CD4-positive, alpha-beta T cell (primary cell): ENCODE measurements at regions not wholly inside any gene's neighbourhood (a gene's known extent, or its start where the extent isn't known, plus 50 kb on each side); places are given as distances from the start of the nearest gene placed in this dataset.
"Not testable (repeated sequence)": the region's sequence is repeated elsewhere in the genome, so short reads cannot be mapped to it uniquely, and the experiment has no call there.

Source experiments
- ATAC-seq: fragments of 200-7000 bp; cut with Tn5 transposase; one replicate; pipeline ENCODE4 v1.10.0; 2022; ENCODE audit warnings: mild to moderate bottlenecking; ENCODE audit not compliant: poor library complexity
- CTCF ChIA-PET: fragments of 350-600 bp; sonication (Branson Sonifier 250); formaldehyde crosslinking; loops from one replicate; lab custom pipeline; 2021; ENCODE audit warnings: antibody characterized with exemption, inconsistent platforms; lab: Charles Lee
- POLR2A ChIA-PET: fragments of 350-600 bp; sonication (Branson Sonifier 250); formaldehyde crosslinking; loops from one replicate; lab custom pipeline; 2021; ENCODE audit warnings: antibody characterized with exemption, inconsistent platforms; lab: Charles Lee
- DNase-seq, 14 experiments: peaks; one replicate each; pipeline ENCODE4 v3.0.0-alpha.2; 2013 to 2020; ENCODE audit warnings: mixed read lengths in 2 of 14
- H3K27ac ChIP-seq, 2 donors: one replicate each; pipeline versions ENCODE4 v1.5.1 to v1.7.0; 2013; ENCODE audit warnings: low read length in 2 of 2, low read depth in 1 of 2, mild to moderate bottlenecking in 1 of 2
- H3K27me3 ChIP-seq, 2 experiments: 1 replicate in 1 of 2; 2 replicates in 1 of 2; pipeline versions ENCODE4 v1.6.1 to v1.7.0; 2013; ENCODE audit warnings: low read length in 2 of 2, control low read depth in 1 of 2, mild to moderate bottlenecking in 1 of 2, moderate library complexity in 1 of 2; ENCODE audit not compliant: insufficient read depth in 2 of 2, control insufficient read depth in 1 of 2
- H3K36me3 ChIP-seq: one replicate; pipeline ENCODE4 v1.6.1; 2013; ENCODE audit warnings: low read length, control low read depth; ENCODE audit not compliant: insufficient read depth
- H3K4me1 ChIP-seq: one replicate; pipeline ENCODE4 v1.6.1; 2013; ENCODE audit warnings: low read length, control low read depth; ENCODE audit not compliant: insufficient read depth
- H3K4me3 ChIP-seq: one replicate; pipeline ENCODE4 v1.5.1; 2013; ENCODE audit warnings: mild to moderate bottlenecking, low read length, moderate library complexity
- H3K9me3 ChIP-seq, 2 experiments: 1 replicate in 1 of 2; 2 replicates in 1 of 2; pipeline versions ENCODE4 v1.6.1 to v1.7.0; 2013; ENCODE audit warnings: low read length in 2 of 2, mild to moderate bottlenecking in 2 of 2, control low read depth in 1 of 2, moderate library complexity in 1 of 2; ENCODE audit not compliant: control insufficient read depth in 1 of 2, insufficient read depth in 1 of 2
- H3K27ac Mint-ChIP-seq: one replicate; pipeline ENCODE4 v1.8.0; 2020; ENCODE audit warnings: mixed read lengths
- H3K27me3 Mint-ChIP-seq: one replicate; pipeline ENCODE4 v1.8.0; 2021; ENCODE audit warnings: mixed read lengths
- H3K36me3 Mint-ChIP-seq: one replicate; pipeline ENCODE4 v1.8.0; 2021; ENCODE audit warnings: low read depth, mixed read lengths
- H3K4me1 Mint-ChIP-seq: one replicate; pipeline ENCODE4 v1.8.0; 2021; ENCODE audit warnings: low read depth, mixed read lengths
- H3K4me3 Mint-ChIP-seq: one replicate; pipeline ENCODE4 v1.8.0; 2020; ENCODE audit warnings: mild to moderate bottlenecking, mixed read lengths
- H3K9me3 Mint-ChIP-seq: one replicate; pipeline ENCODE4 v1.8.0; 2020; ENCODE audit warnings: mixed read lengths
- CTCF ChIP-seq: fragments of 200-600 bp; IDR thresholded peaks from one replicate; pipeline ENCODE4 v1.8.0; 2022; ENCODE audit warnings: antibody characterized with exemption, mild to moderate bottlenecking
- intact Hi-C, 2 experiments: fragments of 100-400 bp; cut with DNase I in 1 of 2; cut with micrococcal nuclease in 1 of 2; formaldehyde crosslinking; loops; one replicate each; pipeline versions ENCODE4 v1.15.1 to v1.9.0; 2023 to 2025; cut with DNase I, micrococcal nuclease

GRCh38 chr10:45160271-45160670 is 155.1 kb downstream of the OR13A1 start:
- H3K4me3 Mint-ChIP-seq: no peak overlapping the region
- H3K36me3 Mint-ChIP-seq: no peaks in the 10 kb centered on the region
- no peaks in the 10 kb centered on the region for H3K9me3 Mint-ChIP-seq
- ATAC-seq (no peak), DNase-seq (no peak)
- H3K27ac Mint-ChIP-seq: no peak overlapping the region
- H3K27me3 Mint-ChIP-seq: peaks cover 11% of the 10 kb centered on the region
- no peaks in the 10 kb centered on the region for H3K9me3 ChIP-seq
- intact Hi-C loops: no loop called here
- H3K4me3 ChIP-seq: no peak overlapping the region
- H3K27me3 ChIP-seq: no peaks in the 10 kb centered on the region
- TF ChIP-seq CTCF: no peak
- no peaks in the 10 kb centered on the region for H3K4me1 Mint-ChIP-seq
- ChIA-PET POLR2A (no interaction called here), CTCF (no interaction called here)
- H3K36me3 ChIP-seq: no peaks in the 10 kb centered on the region
- H3K27ac ChIP-seq: no peak overlapping the region
- no peaks in the 10 kb centered on the region for H3K4me1 ChIP-seq

GRCh38 chr10:45163315-45163975 is 152.0 kb downstream of the OR13A1 start:
- Histone ChIP-seq H3K4me1 (no peaks in the 10 kb centered on the region), H3K4me3 (no peak overlapping the region), H3K9me3 (no peaks in the 10 kb centered on the region), H3K27ac (no peak overlapping the region), H3K36me3 (no peaks in the 10 kb centered on the region), H3K27me3 (no peaks in the 10 kb centered on the region)
- Mint-ChIP-seq H3K36me3 (no peaks in the 10 kb centered on the region), H3K27me3 (peaks cover 5% of the 10 kb centered on the region), H3K27ac (no peak overlapping the region), H3K9me3 (no peaks in the 10 kb centered on the region), H3K4me3 (no peak overlapping the region), H3K4me1 (no peaks in the 10 kb centered on the region)
- ChIA-PET CTCF (no interaction called here), POLR2A (no interaction called here)
- ATAC-seq (no peak), DNase-seq (no peak)
- intact Hi-C loops: no loop called here
- TF ChIP-seq CTCF: no peak

- ATAC-seq, H3K36me3 ChIP-seq, H3K27ac ChIP-seq, H3K27me3 ChIP-seq, H3K9me3 ChIP-seq, H3K36me3 Mint-ChIP-seq, DNase-seq, POLR2A ChIA-PET, H3K27ac Mint-ChIP-seq, H3K9me3 Mint-ChIP-seq, H3K4me3 ChIP-seq, H3K4me3 Mint-ChIP-seq, H3K4me1 ChIP-seq, CTCF ChIA-PET, intact Hi-C loops, H3K27me3 Mint-ChIP-seq, H3K4me1 Mint-ChIP-seq: not testable (repeated sequence)
These were observed 139.8 kb downstream of the OR13A1 start for GRCh38 chr10:45175520-45176118.

GRCh38 chr10:45179691-45180090 is 135.7 kb downstream of the OR13A1 start:
- Mint-ChIP-seq H3K4me3 (no peak overlapping the region), H3K27ac (no peak overlapping the region), H3K36me3 (no peaks in the 10 kb centered on the region), H3K9me3 (no peaks in the 10 kb centered on the region), H3K27me3 (no peaks in the 10 kb centered on the region), H3K4me1 (no peaks in the 10 kb centered on the region)
- intact Hi-C loops: no loop called here
- Histone ChIP-seq H3K36me3 (no peaks in the 10 kb centered on the region), H3K4me1 (no peaks in the 10 kb centered on the region), H3K27ac (no peak overlapping the region), H3K4me3 (no peak overlapping the region), H3K9me3 (peaks cover 0 to 14% of the 10 kb centered on the region in 2 experiments), H3K27me3 (no peaks in the 10 kb centered on the region)
- ChIA-PET CTCF (no interaction called here), POLR2A (no interaction called here)
- ATAC-seq (no peak), DNase-seq (no peak)
- no peak for TF ChIP-seq CTCF
